Activated naive CD4-positive, alpha-beta T cell treated with anti-CD3 and anti-CD28 coated beads, Interleukin-2, amount 10 ng/mL, durations not matched to agents 7 days and 5 days (primary cell): ENCODE measurements at regions not wholly inside any gene's neighbourhood (a gene's known extent, or its start where the extent isn't known, plus 50 kb on each side); places are given as distances from the start of the nearest gene placed in this dataset.
"Not testable (repeated sequence)": the region's sequence is repeated elsewhere in the genome, so short reads cannot be mapped to it uniquely, and the experiment has no call there.

ENCODE experiments used
- CTCF ChIA-PET: fragments of 350-600 bp; sonication (Branson Sonifier 250); formaldehyde crosslinking; loops from one replicate; lab custom pipeline; 2021; ENCODE audit warnings: antibody characterized with exemption; lab: Charles Lee
- DNase-seq: peaks from one replicate; pipeline ENCODE4 v3.0.0-alpha.2; 2020
- H3K27ac Mint-ChIP-seq: one replicate; pipeline ENCODE4 v1.8.0; 2021; ENCODE audit warnings: mild to moderate bottlenecking, moderate library complexity, mixed read lengths
- H3K27me3 Mint-ChIP-seq: one replicate; pipeline ENCODE4 v1.8.0; 2021; ENCODE audit warnings: mild to moderate bottlenecking, mixed read lengths
- H3K36me3 Mint-ChIP-seq: one replicate; pipeline ENCODE4 v1.8.0; 2021; ENCODE audit warnings: mixed read lengths
- H3K4me1 Mint-ChIP-seq: one replicate; pipeline ENCODE4 v1.8.0; 2021; ENCODE audit warnings: mixed read lengths
- H3K4me3 Mint-ChIP-seq: one replicate; pipeline ENCODE4 v1.8.0; 2021; ENCODE audit warnings: mild to moderate bottlenecking, moderate library complexity, mixed read lengths
- H3K9me3 Mint-ChIP-seq: one replicate; pipeline ENCODE4 v1.8.0; 2021; ENCODE audit warnings: mixed read lengths

DNA sequence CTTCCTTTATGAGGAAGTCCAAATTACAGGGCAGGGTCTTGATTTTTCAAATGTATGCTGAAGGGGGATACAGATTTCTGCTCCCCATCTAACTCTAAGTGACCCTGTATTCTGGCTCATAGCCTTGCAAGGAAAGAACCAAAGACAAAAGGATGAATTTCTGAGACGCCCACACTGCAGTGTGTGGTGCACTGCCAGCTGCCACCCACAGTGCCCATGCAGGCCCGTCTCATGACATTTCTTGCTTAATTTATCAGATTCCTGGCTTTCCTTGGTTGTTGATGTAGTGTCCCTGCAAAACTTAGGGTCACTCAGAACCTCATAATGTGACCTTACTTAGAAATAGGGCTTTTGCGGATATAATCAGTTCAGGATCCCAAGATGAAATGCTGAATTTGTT is 68.0 kb downstream of the CBLN4 start:
- H3K27me3 Mint-ChIP-seq: no peaks in the 10 kb centered on the region
- H3K36me3 Mint-ChIP-seq: no peaks in the 10 kb centered on the region
- no peak for DNase-seq
- H3K4me1 Mint-ChIP-seq: no peaks in the 10 kb centered on the region
- H3K27ac Mint-ChIP-seq: no peak overlapping the region
- H3K9me3 Mint-ChIP-seq: peaks cover 12% of the 10 kb centered on the region
- CTCF ChIA-PET: no interaction called here
- no peak overlapping the region for H3K4me3 Mint-ChIP-seq

DNA sequence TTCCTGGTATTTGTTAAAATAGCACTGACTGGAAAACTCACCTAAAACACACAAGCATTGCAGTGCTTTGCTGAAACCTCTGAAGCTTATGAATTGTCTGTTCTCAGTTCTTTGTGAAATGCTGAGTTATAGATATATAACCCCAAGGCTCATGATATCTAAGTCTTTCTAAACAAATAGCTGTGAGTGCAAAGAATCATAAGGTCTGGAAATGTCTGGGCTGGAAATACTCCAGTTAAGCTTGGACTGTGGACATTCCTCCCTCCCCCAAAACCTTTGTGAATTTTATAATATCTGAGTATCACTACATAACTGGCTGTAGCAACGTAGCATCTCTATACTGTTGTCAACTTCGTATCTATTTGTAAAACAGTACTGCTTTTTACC is 69.1 kb downstream of the CBLN4 start:
- Mint-ChIP-seq H3K4me1 (no peaks in the 10 kb centered on the region), H3K9me3 (peaks cover 12% of the 10 kb centered on the region), H3K27me3 (no peaks in the 10 kb centered on the region), H3K27ac (no peak overlapping the region), H3K36me3 (no peaks in the 10 kb centered on the region), H3K4me3 (no peak overlapping the region)
- no peak for DNase-seq
- CTCF ChIA-PET: no interaction called here

DNA sequence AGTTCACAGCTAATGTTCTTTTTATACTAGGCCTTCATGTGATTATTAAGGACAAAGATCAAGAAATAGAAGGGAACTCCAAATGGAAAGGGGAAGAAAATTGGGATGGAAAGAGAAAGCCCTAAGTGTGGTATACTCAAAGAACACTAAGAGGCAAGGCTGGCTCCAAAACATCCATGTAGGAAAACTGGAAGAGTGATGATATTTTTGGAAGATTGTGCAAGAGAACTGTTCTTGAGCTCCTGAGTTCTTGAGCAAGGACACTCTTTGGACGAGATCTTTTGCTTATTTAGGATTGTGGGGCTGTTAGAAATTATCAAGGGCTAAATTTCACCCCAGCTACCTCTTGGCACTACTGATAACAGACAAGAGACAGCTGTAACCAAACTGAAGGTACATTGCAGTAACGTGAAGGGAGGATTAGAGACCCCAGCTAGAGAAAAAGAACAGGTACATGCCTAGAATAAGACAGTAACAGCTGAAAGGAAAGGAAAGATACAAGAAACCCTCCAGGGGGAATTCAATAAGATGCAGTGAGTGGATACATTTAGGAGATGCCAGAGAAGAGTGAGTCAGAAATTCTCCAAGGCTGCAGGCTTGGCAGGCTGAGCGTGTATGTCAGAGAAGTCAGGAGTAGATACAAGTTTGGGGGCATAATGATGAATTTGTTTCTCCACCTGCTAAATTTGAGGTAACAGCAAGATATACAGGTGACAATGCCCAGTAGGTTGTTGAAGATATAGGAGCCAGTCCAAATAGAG is 69.7 kb downstream of the CBLN4 start:
- Mint-ChIP-seq H3K4me3 (no peak overlapping the region), H3K9me3 (peaks cover 12% of the 10 kb centered on the region), H3K27ac (no peak overlapping the region), H3K4me1 (no peaks in the 10 kb centered on the region), H3K27me3 (no peaks in the 10 kb centered on the region), H3K36me3 (no peaks in the 10 kb centered on the region)
- CTCF ChIA-PET: no interaction called here
- no peak for DNase-seq

- CTCF ChIA-PET: no interaction called here
Measured at GRCh38 chr20:55934146-55934545, 71.2 kb downstream of the CBLN4 start.

GRCh38 chr20:55930876-55931275 is 74.4 kb downstream of the CBLN4 start:
- H3K4me1 Mint-ChIP-seq, H3K9me3 Mint-ChIP-seq, H3K27ac Mint-ChIP-seq, H3K27me3 Mint-ChIP-seq, H3K36me3 Mint-ChIP-seq, H3K4me3 Mint-ChIP-seq, DNase-seq, CTCF ChIA-PET: not testable (repeated sequence)

More at GRCh38 chr20:55934146-55934545, 71.2 kb downstream of the CBLN4 start:
- Mint-ChIP-seq H3K4me3 (no peak overlapping the region), H3K4me1 (no peaks in the 10 kb centered on the region), H3K27me3 (no peaks in the 10 kb centered on the region), H3K36me3 (no peaks in the 10 kb centered on the region), H3K9me3 (peaks cover 11% of the 10 kb centered on the region), H3K27ac (no peak overlapping the region)
- DNase-seq: no peak

- Mint-ChIP-seq H3K27ac (no peak overlapping the region), H3K36me3 (no peaks in the 10 kb centered on the region)
- CTCF ChIA-PET: no interaction called here
Measured at GRCh38 chr20:55928266-55928665, 77.1 kb downstream of the CBLN4 start.

DNA sequence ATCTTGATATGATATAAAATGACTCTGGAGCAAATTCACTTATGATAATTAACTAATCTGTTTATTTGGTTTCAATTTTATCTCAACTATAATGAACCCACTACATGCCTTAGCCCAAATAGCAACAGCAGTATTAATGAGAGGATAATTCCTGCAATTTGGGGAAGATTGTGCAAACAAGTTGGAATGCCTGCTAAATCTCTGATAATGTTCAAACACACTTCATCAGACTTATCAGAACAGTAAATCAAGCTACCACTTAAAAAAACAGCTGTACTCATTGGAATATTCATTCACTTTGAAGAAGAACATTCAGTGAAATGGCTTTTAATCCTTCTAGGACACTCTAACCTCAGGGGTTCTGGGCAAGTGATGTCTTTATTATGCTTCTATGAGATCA is 85.4 kb downstream of the CBLN4 start:
- no peaks in the 10 kb centered on the region for H3K27me3 Mint-ChIP-seq
- H3K27ac Mint-ChIP-seq: no peak overlapping the region
- CTCF ChIA-PET: no interaction called here
- DNase-seq: no peak
- H3K36me3 Mint-ChIP-seq: no peaks in the 10 kb centered on the region
- H3K4me1 Mint-ChIP-seq: no peaks in the 10 kb centered on the region
- no peak overlapping the region for H3K4me3 Mint-ChIP-seq
- peaks cover 6% of the 10 kb centered on the region for H3K9me3 Mint-ChIP-seq

More at GRCh38 chr20:55928266-55928665, 77.1 kb downstream of the CBLN4 start:
- Mint-ChIP-seq H3K27me3 (no peaks in the 10 kb centered on the region), H3K4me3 (no peak overlapping the region), H3K9me3 (peaks cover 2% of the 10 kb centered on the region), H3K4me1 (no peaks in the 10 kb centered on the region)
- no peak for DNase-seq

DNA sequence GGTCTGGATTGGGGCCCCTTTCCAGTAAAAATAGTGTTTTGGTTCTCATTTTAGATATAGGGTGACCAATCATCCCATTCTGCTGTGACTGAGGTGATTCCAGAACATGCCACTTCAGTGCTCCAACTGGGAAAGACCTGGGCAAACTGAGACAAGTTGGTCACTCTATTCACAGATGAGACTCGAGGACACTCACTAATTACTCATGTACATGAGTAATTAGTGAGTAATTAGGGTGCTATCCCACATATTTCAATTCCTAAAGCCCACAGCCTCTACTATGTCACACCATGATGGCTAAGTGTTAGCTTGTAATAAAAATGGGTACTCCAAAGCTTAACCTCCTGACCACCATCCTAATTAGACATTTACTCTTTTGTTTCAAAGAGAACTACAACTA is 86.0 kb downstream of the CBLN4 start:
- Mint-ChIP-seq H3K27me3 (no peaks in the 10 kb centered on the region), H3K27ac (no peak overlapping the region), H3K36me3 (no peaks in the 10 kb centered on the region), H3K4me1 (no peaks in the 10 kb centered on the region), H3K4me3 (no peak overlapping the region), H3K9me3 (peaks cover 6% of the 10 kb centered on the region)
- no peak for DNase-seq
- CTCF ChIA-PET: no interaction called here

- Mint-ChIP-seq H3K9me3 (peaks cover 6% of the 10 kb centered on the region), H3K4me3 (no peak overlapping the region), H3K36me3 (no peaks in the 10 kb centered on the region), H3K4me1 (no peaks in the 10 kb centered on the region), H3K27me3 (no peaks in the 10 kb centered on the region), H3K27ac (no peak overlapping the region)
- no peak for DNase-seq
- CTCF ChIA-PET: no interaction called here
Measured at GRCh38 chr20:55918471-55918870, 86.8 kb downstream of the CBLN4 start.

DNA sequence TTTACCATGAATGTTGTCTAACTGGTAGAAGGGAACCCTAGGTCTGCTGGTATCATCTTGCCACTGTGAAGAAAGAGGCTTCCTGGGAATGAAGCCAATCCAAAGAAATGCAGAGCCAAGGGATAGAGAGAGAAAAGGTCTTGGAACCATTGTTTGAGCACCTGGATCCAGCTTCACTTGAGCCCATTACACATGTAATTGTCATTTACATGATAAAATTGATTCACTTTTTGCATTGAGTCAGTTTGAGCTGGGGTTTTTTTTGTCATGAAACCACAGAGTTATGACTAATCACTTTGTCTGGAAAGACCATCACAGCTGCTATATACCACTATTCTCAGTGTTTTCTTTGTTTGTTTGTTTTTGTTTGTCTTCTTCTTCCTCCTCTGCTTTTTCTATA is 112.3 kb downstream of the CBLN4 start:
- Mint-ChIP-seq H3K9me3 (peaks cover 11% of the 10 kb centered on the region), H3K36me3 (no peaks in the 10 kb centered on the region), H3K27me3 (no peaks in the 10 kb centered on the region), H3K4me1 (no peaks in the 10 kb centered on the region), H3K4me3 (no peak overlapping the region), H3K27ac (no peak overlapping the region)
- no peak for DNase-seq
- CTCF ChIA-PET: no interaction called here

GRCh38 chr20:55888685-55889084 is 116.6 kb downstream of the CBLN4 start:
- H3K27me3 Mint-ChIP-seq: no peaks in the 10 kb centered on the region
- peaks cover 8% of the 10 kb centered on the region for H3K9me3 Mint-ChIP-seq
- H3K36me3 Mint-ChIP-seq: no peaks in the 10 kb centered on the region
- H3K4me3 Mint-ChIP-seq: no peak overlapping the region
- DNase-seq: no peak
- H3K27ac Mint-ChIP-seq: no peak overlapping the region
- CTCF ChIA-PET: no interaction called here
- H3K4me1 Mint-ChIP-seq: no peaks in the 10 kb centered on the region

- H3K27ac Mint-ChIP-seq: no peak overlapping the region
- H3K4me1 Mint-ChIP-seq: no peaks in the 10 kb centered on the region
- no peaks in the 10 kb centered on the region for H3K36me3 Mint-ChIP-seq
- no peaks in the 10 kb centered on the region for H3K27me3 Mint-ChIP-seq
- no peak for DNase-seq
- no peak overlapping the region for H3K4me3 Mint-ChIP-seq
- CTCF ChIA-PET: no interaction called here
- peaks cover 8% of the 10 kb centered on the region for H3K9me3 Mint-ChIP-seq
Measured at GRCh38 chr20:55882910-55883309, 122.4 kb downstream of the CBLN4 start.

DNA sequence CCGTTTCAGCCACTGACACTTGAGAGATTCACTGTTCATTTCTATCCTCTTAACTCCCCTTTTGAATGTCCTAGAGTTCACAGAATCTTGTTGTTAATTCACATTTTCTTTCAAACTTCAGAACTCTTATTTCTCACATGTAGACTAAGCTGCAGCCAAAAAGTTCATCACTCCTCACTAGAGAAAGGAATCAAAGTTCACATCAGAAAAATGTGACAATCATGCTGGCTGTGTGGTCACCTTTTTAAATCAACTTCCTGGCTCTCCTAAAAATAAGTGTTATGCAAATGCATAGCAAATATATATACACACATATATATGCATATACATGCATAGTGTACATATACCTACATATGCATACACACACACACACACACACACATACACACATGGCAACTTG is 123.0 kb downstream of the CBLN4 start:
- H3K4me1 Mint-ChIP-seq: no peaks in the 10 kb centered on the region
- peaks cover 8% of the 10 kb centered on the region for H3K9me3 Mint-ChIP-seq
- no peak overlapping the region for H3K4me3 Mint-ChIP-seq
- H3K27me3 Mint-ChIP-seq: no peaks in the 10 kb centered on the region
- H3K36me3 Mint-ChIP-seq: no peaks in the 10 kb centered on the region
- H3K27ac Mint-ChIP-seq: no peak overlapping the region
- CTCF ChIA-PET: no interaction called here
- no peak for DNase-seq

DNA sequence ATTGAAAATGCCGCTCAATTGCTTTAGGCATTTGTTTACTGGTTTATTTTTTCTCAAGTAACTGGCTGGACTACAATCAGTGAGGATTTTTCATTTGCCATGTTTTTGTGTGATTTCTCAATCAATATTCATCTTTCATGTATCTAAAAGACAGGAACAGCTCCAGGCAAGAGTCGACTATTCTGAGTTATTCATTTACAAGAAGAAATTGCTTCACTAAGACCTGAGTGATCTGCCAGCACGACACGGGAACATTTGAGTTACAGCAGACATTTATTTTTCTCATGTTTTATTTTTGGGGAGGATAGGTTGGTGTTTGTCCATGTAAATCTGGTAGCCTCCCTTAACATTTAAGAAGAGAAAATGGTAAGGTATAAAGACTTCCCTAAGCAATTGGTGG is 124.1 kb downstream of the CBLN4 start:
- H3K27ac Mint-ChIP-seq: no peak overlapping the region
- CTCF ChIA-PET: no interaction called here
- H3K4me3 Mint-ChIP-seq: no peak overlapping the region
- no peaks in the 10 kb centered on the region for H3K27me3 Mint-ChIP-seq
- H3K36me3 Mint-ChIP-seq: no peaks in the 10 kb centered on the region
- no peak for DNase-seq
- H3K4me1 Mint-ChIP-seq: no peaks in the 10 kb centered on the region
- H3K9me3 Mint-ChIP-seq: peaks cover 10% of the 10 kb centered on the region

GRCh38 chr20:55880361-55880760 is 125.0 kb downstream of the CBLN4 start:
- Mint-ChIP-seq H3K27me3 (no peaks in the 10 kb centered on the region), H3K36me3 (no peaks in the 10 kb centered on the region), H3K4me1 (no peaks in the 10 kb centered on the region), H3K27ac (no peak overlapping the region), H3K4me3 (no peak overlapping the region), H3K9me3 (peaks cover 14% of the 10 kb centered on the region)
- CTCF ChIA-PET: no interaction called here
- DNase-seq: no peak
